ENCODE measurements at regions not wholly inside any gene's neighbourhood (a gene's known extent, or its start where the extent isn't known, plus 50 kb on each side); places are given as distances from the start of the nearest gene placed in this dataset.

GRCh38 chr7:67620216-67620933, 623.7 kb downstream of the TYW1 start:
- no peak overlapping the region for H4K91ac ChIP-seq (replicated peaks; ENCODE audit: insufficient read length, low read length)
- no peak overlapping the region for H3K4ac ChIP-seq (replicated peaks; ENCODE audit: insufficient read length, low read depth, low read length)
- CTCF ChIA-PET (ENCODE audit: partially characterized antibody): interaction anchor here (0.6 to 1.1 kb wide), 2 partner anchors 110 to 136 kb away, joined by 3 read pairs; no protein-coding TSS in a partner anchor

More at GRCh38 chr7:67620216-67620933, 623.7 kb downstream of the TYW1 start:
- Histone ChIP-seq H3K4me1 (replicated peaks in 1 of 4; ENCODE audit: control insufficient read depth in 3 of 4, insufficient read depth in 4 of 4, low read length in 3 of 4) (peaks cover 0 to 7% (median 4%) of the 10 kb centered on the region in 4 experiments; a peak in 4 of 7 replicates), H3K9ac (replicated peaks in 1 of 4; ENCODE audit: extremely low read depth in 1 of 4, low read depth in 3 of 4, low read length in 3 of 4) (no peak overlapping the region), H3K56ac (replicated peaks; ENCODE audit: insufficient read length, low read depth, low read length) (no peak overlapping the region), H3K14ac (ENCODE audit: insufficient read length) (no peak overlapping the region), H3K18ac (ENCODE audit: extremely low read depth, low read length) (no peak overlapping the region), H3K9me3 (ENCODE audit: insufficient read depth in 2 of 2, low read depth in 1 of 2, low read length in 1 of 2) (no peaks in the 10 kb centered on the region), H2BK120ac (replicated peaks; ENCODE audit: low read depth, low read length) (no peak overlapping the region), H3K4me2 (ENCODE audit: insufficient read depth in 1 of 2, low read depth in 2 of 2, low read length in 2 of 2) (no peak overlapping the region), H2AK5ac (ENCODE audit: low read depth, low read length) (no peak overlapping the region), H3K79me1 (ENCODE audit: low read depth, low read length) (no peaks in the 10 kb centered on the region), H4K5ac (ENCODE audit: insufficient read length, low read depth, low read length) (no peak overlapping the region), H3K27me3 (replicated peaks in 1 of 4; ENCODE audit: control insufficient read depth in 3 of 4, extremely low read depth in 1 of 4, insufficient read depth in 3 of 4, low read length in 3 of 4) (no peaks in the 10 kb centered on the region; a peak in 2 of 7 replicates), H3K36me3 (ENCODE audit: control insufficient read depth in 2 of 4, insufficient read depth in 4 of 4, low read length in 3 of 4) (no peaks in the 10 kb centered on the region), H2AFZ (ENCODE audit: low read length) (no peak overlapping the region), H3K4me3 (ENCODE audit: extremely low read depth in 1 of 4, insufficient read depth in 2 of 4, low read depth in 3 of 4, low read length in 4 of 4) (no peak overlapping the region), H2BK15ac (ENCODE audit: low read length) (no peak overlapping the region), H3K23me2 (ENCODE audit: low read depth, low read length) (peaks cover under 1% of the 10 kb centered on the region; the same call in 1 of the 2 replicates), H4K20me1 (replicated peaks in 1 of 2; ENCODE audit: control insufficient read depth in 1 of 2, insufficient read depth in 2 of 2, low read length in 2 of 2) (no peaks in the 10 kb centered on the region), H3K27ac (ENCODE audit: low read depth, low read length) (no peak overlapping the region), H3K79me2 (ENCODE audit: control insufficient read depth in 1 of 2, insufficient read depth in 2 of 2, low read length in 2 of 2) (no peaks in the 10 kb centered on the region), H4K8ac (ENCODE audit: extremely low read depth, insufficient read depth, low read length) (no peak overlapping the region), H2BK5ac (ENCODE audit: low read depth, low read length) (no peak overlapping the region), H2BK12ac (ENCODE audit: low read depth, low read length) (no peak overlapping the region), H2BK20ac (ENCODE audit: low read length) (no peak overlapping the region), H3K23ac (ENCODE audit: insufficient read length) (no peak overlapping the region)
- FAIRE-seq (no peak), DNase-seq (ENCODE audit: low read depth in 1 of 2, low spot score in 2 of 2) (no peak)
- POLR2A ChIA-PET (ENCODE audit: partially characterized antibody): no interaction called here
- no peak for TF ChIP-seq RFX5 (IDR thresholded peaks at IDR 0.05; ENCODE audit: borderline replicate concordance, low read depth, low read length)
- TF ChIP-seq TCF12 (IDR thresholded peaks at IDR 0.05; ENCODE audit: low read depth, low read length): no peak
- no peak for TF ChIP-seq MAFK (IDR thresholded peaks at IDR 0.05; ENCODE audit: low read depth, low read length)
- no peak for TF ChIP-seq SIN3A (conservative IDR thresholded peaks at IDR 0.05 in 1 of 2, IDR thresholded peaks at IDR 0.05 in 1 of 2; ENCODE audit: low read depth in 1 of 2, low read length in 2 of 2)
- TF ChIP-seq GABPA (IDR thresholded peaks at IDR 0.05; ENCODE audit: borderline replicate concordance, insufficient read depth, low read length): no peak
- 85% methylated on average over 12 of the region's 12 CpGs; no CpG with 5 or more reads in 1 of the 2 experiments for WGBS, 2 experiments (ENCODE audit: extremely low coverage in 1 of 2, insufficient coverage in 1 of 2, insufficient read length in 1 of 2, insufficient replicate concordance in 2 of 2, low coverage in 1 of 2, low lambda C conversion rate in 2 of 2, missing lambda C conversion rate in 1 of 2)

Data from H1 (cell line).